ENCODE measurements at regions not wholly inside any gene's neighbourhood (a gene's known extent, or its start where the extent isn't known, plus 50 kb on each side); places are given as distances from the start of the nearest gene placed in this dataset.
A peak's percentile ranks its signal among the peaks of the same experiment; 100 is the strongest.

- Histone ChIP-seq H3K23me2 (ENCODE audit: low read depth, low read length) (no peaks in the 10 kb centered on the region), H4K8ac (ENCODE audit: extremely low read depth, insufficient read depth, low read length) (no peak overlapping the region), H4K91ac (replicated peaks; ENCODE audit: insufficient read length, low read length) (no peak overlapping the region), H3K14ac (ENCODE audit: insufficient read length) (no peak overlapping the region), H3K79me2 (ENCODE audit: control insufficient read depth in 1 of 2, insufficient read depth in 2 of 2, low read length in 2 of 2) (no peaks in the 10 kb centered on the region), H3K56ac (replicated peaks; ENCODE audit: insufficient read length, low read depth, low read length) (no peak overlapping the region), H3K4ac (replicated peaks; ENCODE audit: insufficient read length, low read depth, low read length) (no peak overlapping the region), H3K4me1 (replicated peaks in 1 of 4; ENCODE audit: control insufficient read depth in 3 of 4, insufficient read depth in 4 of 4, low read length in 3 of 4) (peaks cover 0 to 7% (median 2%) of the 10 kb centered on the region in 4 experiments; a peak in 2 of 7 replicates), H3K27ac (ENCODE audit: low read depth, low read length) (no peak overlapping the region), H2AK5ac (ENCODE audit: low read depth, low read length) (no peak overlapping the region), H3K9ac (replicated peaks in 1 of 4; ENCODE audit: extremely low read depth in 1 of 4, low read depth in 3 of 4, low read length in 3 of 4) (no peak overlapping the region), H3K79me1 (ENCODE audit: low read depth, low read length) (no peaks in the 10 kb centered on the region), H3K4me3 (ENCODE audit: extremely low read depth in 1 of 4, insufficient read depth in 2 of 4, low read depth in 3 of 4, low read length in 4 of 4) (peak overlapping the region in 1 of 4 experiments; percentile 22; a peak in 1 of 8 replicates), H3K18ac (ENCODE audit: extremely low read depth, low read length) (no peak overlapping the region), H3K23ac (ENCODE audit: insufficient read length) (no peak overlapping the region), H2BK12ac (ENCODE audit: low read depth, low read length) (no peak overlapping the region), H2BK120ac (replicated peaks; ENCODE audit: low read depth, low read length) (no peak overlapping the region), H2AFZ (ENCODE audit: low read length) (no peak overlapping the region), H3K36me3 (ENCODE audit: control insufficient read depth in 2 of 4, insufficient read depth in 4 of 4, low read length in 3 of 4) (no peaks in the 10 kb centered on the region; a peak in 1 of 8 replicates), H4K5ac (ENCODE audit: insufficient read length, low read depth, low read length) (no peak overlapping the region), H2BK15ac (ENCODE audit: low read length) (no peak overlapping the region), H3K27me3 (replicated peaks in 1 of 4; ENCODE audit: control insufficient read depth in 3 of 4, extremely low read depth in 1 of 4, insufficient read depth in 3 of 4, low read length in 3 of 4) (no peaks in the 10 kb centered on the region), H2BK20ac (ENCODE audit: low read length) (no peak overlapping the region), H4K20me1 (replicated peaks in 1 of 2; ENCODE audit: control insufficient read depth in 1 of 2, insufficient read depth in 2 of 2, low read length in 2 of 2) (no peaks in the 10 kb centered on the region), H3K9me3 (ENCODE audit: insufficient read depth in 2 of 2, low read depth in 1 of 2, low read length in 1 of 2) (no peaks in the 10 kb centered on the region), H3K4me2 (ENCODE audit: insufficient read depth in 1 of 2, low read depth in 2 of 2, low read length in 2 of 2) (peak overlapping the region in 1 of 2 experiments; percentile 15; a peak in 1 of 4 replicates), H2BK5ac (ENCODE audit: low read depth, low read length) (no peak overlapping the region)
- 30% methylated on average over 2 of the region's 2 CpGs; no CpG with 5 or more reads in 1 of the 2 experiments for WGBS, 2 experiments (ENCODE audit: extremely low coverage in 1 of 2, insufficient coverage in 1 of 2, insufficient read length in 1 of 2, insufficient replicate concordance in 2 of 2, low coverage in 1 of 2, low lambda C conversion rate in 2 of 2, missing lambda C conversion rate in 1 of 2)
- FAIRE-seq (peak; percentile 45), DNase-seq (ENCODE audit: low read depth in 1 of 2, low spot score in 2 of 2) (no peak)
- CTCF ChIA-PET (ENCODE audit: partially characterized antibody), result no interaction called here
- POLR2A ChIA-PET (ENCODE audit: partially characterized antibody), result no interaction called here
- TF ChIP-seq RNF2 (IDR thresholded peaks at IDR 0.05; ENCODE audit: borderline replicate concordance, low read depth, low read length, missing control alignments, poor library complexity, severe bottlenecking), result no peak
Measured at GRCh38 chr6:95515975-95516374, 61.4 kb upstream of the MANEA start.
